ENCODE measurements at regions not wholly inside any gene's neighbourhood (a gene's known extent, or its start where the extent isn't known, plus 50 kb on each side); places are given as distances from the start of the nearest gene placed in this dataset.

GRCh38 chr3:132253262-132253878, 63.8 kb upstream of the ACP3 start:
- Histone ChIP-seq H3K23ac (ENCODE audit: low read length) (no peak overlapping the region), H3K4me3 (ENCODE audit: low read depth, low read length) (no peak overlapping the region), H3K79me1 (ENCODE audit: low read length) (no peaks in the 10 kb centered on the region), H2AK5ac (ENCODE audit: low read length) (no peak overlapping the region), H4K8ac (ENCODE audit: low read depth, low read length) (no peak overlapping the region), H2BK5ac (ENCODE audit: low read depth, low read length, poor library complexity) (no peak overlapping the region), H3K36me3 (ENCODE audit: control insufficient read depth in 1 of 2, insufficient read depth in 2 of 2, low read length in 2 of 2) (no peaks in the 10 kb centered on the region), H3K9ac (ENCODE audit: low read length) (no peak overlapping the region), H2BK12ac (ENCODE audit: low read length) (no peak overlapping the region), H3K4me2 (ENCODE audit: low read length) (no peak overlapping the region), H3K79me2 (ENCODE audit: control insufficient read depth, insufficient read depth, low read length, poor library complexity) (no peaks in the 10 kb centered on the region), H3K18ac (ENCODE audit: low read length) (no peak overlapping the region), H3K27ac (ENCODE audit: low read depth, low read length) (no peak overlapping the region), H3K27me3 (ENCODE audit: insufficient read depth, low read length) (no peaks in the 10 kb centered on the region), H3K14ac (ENCODE audit: low read length) (no peak overlapping the region), H4K91ac (ENCODE audit: low read depth, low read length) (no peak overlapping the region), H2BK120ac (ENCODE audit: insufficient read depth, low read length, poor library complexity) (no peak overlapping the region), H3K4ac (ENCODE audit: low read depth, low read length) (no peak overlapping the region), H3K4me1 (ENCODE audit: control insufficient read depth in 1 of 2, insufficient read depth in 2 of 2, low read length in 2 of 2) (no peaks in the 10 kb centered on the region), H4K12ac (ENCODE audit: low read depth, low read length) (no peak overlapping the region), H3K9me3 (ENCODE audit: insufficient read depth, low read depth, low read length) (no peaks in the 10 kb centered on the region), H2AFZ (ENCODE audit: insufficient read depth, low read length, poor library complexity) (no peak overlapping the region)
- DNase-seq = peak; percentile 52 to 87
- WGBS (ENCODE audit: extremely low coverage, insufficient coverage, insufficient read length) = no CpG with 5 or more reads among the region's 4 CpGs

GRCh38 chr3:132254076-132254755, 63.0 kb upstream of the ACP3 start:
- H2AK5ac ChIP-seq (ENCODE audit: low read length) = no peak overlapping the region
- no peak overlapping the region for H3K27ac ChIP-seq (ENCODE audit: low read depth, low read length)
- no peak overlapping the region for H4K91ac ChIP-seq (ENCODE audit: low read depth, low read length)
- H3K14ac ChIP-seq (ENCODE audit: low read length) = no peak overlapping the region
- H3K27me3 ChIP-seq (ENCODE audit: insufficient read depth, low read length) = no peaks in the 10 kb centered on the region
- no CpG with 5 or more reads among the region's 4 CpGs for WGBS (ENCODE audit: extremely low coverage, insufficient coverage, insufficient read length)
- no peak overlapping the region for H4K8ac ChIP-seq (ENCODE audit: low read depth, low read length)
- H3K79me2 ChIP-seq (ENCODE audit: control insufficient read depth, insufficient read depth, low read length, poor library complexity) = no peaks in the 10 kb centered on the region
- no peak overlapping the region for H2BK5ac ChIP-seq (ENCODE audit: low read depth, low read length, poor library complexity)
- peak; percentile 18 to 73 for DNase-seq
- H2AFZ ChIP-seq (ENCODE audit: insufficient read depth, low read length, poor library complexity) = no peak overlapping the region
- H3K23ac ChIP-seq (ENCODE audit: low read length) = no peak overlapping the region
- no peak overlapping the region for H2BK12ac ChIP-seq (ENCODE audit: low read length)
- H3K4me1 ChIP-seq (ENCODE audit: control insufficient read depth in 1 of 2, insufficient read depth in 2 of 2, low read length in 2 of 2) = no peaks in the 10 kb centered on the region
- no peaks in the 10 kb centered on the region for H3K9me3 ChIP-seq (ENCODE audit: insufficient read depth, low read depth, low read length)
- H4K12ac ChIP-seq (ENCODE audit: low read depth, low read length) = no peak overlapping the region
- no peaks in the 10 kb centered on the region for H3K36me3 ChIP-seq (ENCODE audit: control insufficient read depth in 1 of 2, insufficient read depth in 2 of 2, low read length in 2 of 2)
- H3K9ac ChIP-seq (ENCODE audit: low read length) = no peak overlapping the region
- no peaks in the 10 kb centered on the region for H3K79me1 ChIP-seq (ENCODE audit: low read length)
- H3K18ac ChIP-seq (ENCODE audit: low read length) = no peak overlapping the region
- no peak overlapping the region for H3K4ac ChIP-seq (ENCODE audit: low read depth, low read length)
- H3K4me2 ChIP-seq (ENCODE audit: low read length) = no peak overlapping the region
- H3K4me3 ChIP-seq (ENCODE audit: low read depth, low read length) = no peak overlapping the region
- no peak overlapping the region for H2BK120ac ChIP-seq (ENCODE audit: insufficient read depth, low read length, poor library complexity)

- Histone ChIP-seq H4K12ac (ENCODE audit: low read depth, low read length) (no peak overlapping the region), H3K14ac (ENCODE audit: low read length) (no peak overlapping the region), H2BK12ac (ENCODE audit: low read length) (no peak overlapping the region), H3K4me2 (ENCODE audit: low read length) (no peak overlapping the region), H3K79me1 (ENCODE audit: low read length) (no peaks in the 10 kb centered on the region), H2BK5ac (ENCODE audit: low read depth, low read length, poor library complexity) (no peak overlapping the region), H3K9me3 (ENCODE audit: insufficient read depth, low read depth, low read length) (no peaks in the 10 kb centered on the region), H3K4me1 (ENCODE audit: control insufficient read depth in 1 of 2, insufficient read depth in 2 of 2, low read length in 2 of 2) (no peaks in the 10 kb centered on the region), H3K4me3 (ENCODE audit: low read depth, low read length) (no peak overlapping the region), H3K18ac (ENCODE audit: low read length) (no peak overlapping the region), H2BK120ac (ENCODE audit: insufficient read depth, low read length, poor library complexity) (no peak overlapping the region), H3K27me3 (ENCODE audit: insufficient read depth, low read length) (no peaks in the 10 kb centered on the region), H3K4ac (ENCODE audit: low read depth, low read length) (no peak overlapping the region), H3K27ac (ENCODE audit: low read depth, low read length) (no peak overlapping the region), H4K8ac (ENCODE audit: low read depth, low read length) (no peak overlapping the region), H3K79me2 (ENCODE audit: control insufficient read depth, insufficient read depth, low read length, poor library complexity) (no peaks in the 10 kb centered on the region), H3K23ac (ENCODE audit: low read length) (no peak overlapping the region), H3K9ac (ENCODE audit: low read length) (no peak overlapping the region), H4K91ac (ENCODE audit: low read depth, low read length) (no peak overlapping the region), H2AFZ (ENCODE audit: insufficient read depth, low read length, poor library complexity) (peak overlapping the region; percentile 35), H3K36me3 (ENCODE audit: control insufficient read depth in 1 of 2, insufficient read depth in 2 of 2, low read length in 2 of 2) (no peaks in the 10 kb centered on the region), H2AK5ac (ENCODE audit: low read length) (no peak overlapping the region)
- DNase-seq = peak; percentile 87 to 91
- WGBS (ENCODE audit: extremely low coverage, insufficient coverage, insufficient read length) = no CpG with 5 or more reads among the region's 5 CpGs
Measured at GRCh38 chr3:132255041-132255745, 62.0 kb upstream of the ACP3 start.

GRCh38 chr3:132256989-132257388, 60.2 kb upstream of the ACP3 start:
- H3K9ac ChIP-seq (ENCODE audit: low read length) = no peak overlapping the region
- H2AK5ac ChIP-seq (ENCODE audit: low read length) = no peak overlapping the region
- H3K9me3 ChIP-seq (ENCODE audit: insufficient read depth, low read depth, low read length) = no peaks in the 10 kb centered on the region
- no peak overlapping the region for H2BK12ac ChIP-seq (ENCODE audit: low read length)
- no peak overlapping the region for H3K4me3 ChIP-seq (ENCODE audit: low read depth, low read length)
- H4K8ac ChIP-seq (ENCODE audit: low read depth, low read length) = no peak overlapping the region
- no peaks in the 10 kb centered on the region for H3K4me1 ChIP-seq (ENCODE audit: control insufficient read depth in 1 of 2, insufficient read depth in 2 of 2, low read length in 2 of 2)
- no peak overlapping the region for H3K4me2 ChIP-seq (ENCODE audit: low read length)
- no peak overlapping the region for H2AFZ ChIP-seq (ENCODE audit: insufficient read depth, low read length, poor library complexity)
- H3K23ac ChIP-seq (ENCODE audit: low read length) = no peak overlapping the region
- no peak overlapping the region for H2BK120ac ChIP-seq (ENCODE audit: insufficient read depth, low read length, poor library complexity)
- H3K79me2 ChIP-seq (ENCODE audit: control insufficient read depth, insufficient read depth, low read length, poor library complexity) = no peaks in the 10 kb centered on the region
- H3K27me3 ChIP-seq (ENCODE audit: insufficient read depth, low read length) = no peaks in the 10 kb centered on the region
- H3K14ac ChIP-seq (ENCODE audit: low read length) = no peak overlapping the region
- H3K27ac ChIP-seq (ENCODE audit: low read depth, low read length) = no peak overlapping the region
- DNase-seq = peak; percentile 17 to 51
- no peak overlapping the region for H4K91ac ChIP-seq (ENCODE audit: low read depth, low read length)
- no peaks in the 10 kb centered on the region for H3K36me3 ChIP-seq (ENCODE audit: control insufficient read depth in 1 of 2, insufficient read depth in 2 of 2, low read length in 2 of 2)
- H4K12ac ChIP-seq (ENCODE audit: low read depth, low read length) = no peak overlapping the region
- H2BK5ac ChIP-seq (ENCODE audit: low read depth, low read length, poor library complexity) = no peak overlapping the region
- no peak overlapping the region for H3K18ac ChIP-seq (ENCODE audit: low read length)
- H3K4ac ChIP-seq (ENCODE audit: low read depth, low read length) = no peak overlapping the region
- H3K79me1 ChIP-seq (ENCODE audit: low read length) = no peaks in the 10 kb centered on the region

All from trophoblast cell (in vitro differentiated cells and primary cell).